ENCODE measurements at regions not wholly inside any gene's neighbourhood (a gene's known extent, or its start where the extent isn't known, plus 50 kb on each side); places are given as distances from the start of the nearest gene placed in this dataset.

DNA sequence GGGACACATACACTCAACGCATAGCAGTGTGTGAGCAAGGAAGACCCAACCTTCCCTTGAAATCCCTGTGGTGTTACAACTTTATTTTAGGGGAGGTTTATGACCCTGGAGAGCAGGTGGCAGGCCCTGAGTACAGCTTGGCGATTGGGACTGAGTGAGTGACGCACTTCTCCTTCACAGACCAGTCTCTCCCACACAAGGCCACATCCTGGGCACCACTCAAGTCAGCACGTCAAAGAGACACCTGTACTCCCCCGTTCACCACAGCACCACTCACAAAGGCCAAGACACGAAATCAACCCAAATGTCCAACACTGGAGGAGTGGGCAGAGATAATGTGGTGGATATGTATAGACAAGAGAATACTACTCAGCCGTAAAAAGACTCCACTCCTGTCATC, 57.0 kb upstream of the FRMD1 start:
- Histone ChIP-seq H3K9me3 (no peaks in the 10 kb centered on the region), H3K27me3 (no peaks in the 10 kb centered on the region), H3K4me3 (no peak overlapping the region), H3K4me1 (peaks cover 0 to 3% (median 0%) of the 10 kb centered on the region in 4 donors), H3K36me3 (no peaks in the 10 kb centered on the region), H3K27ac (no peak overlapping the region)
- intact Hi-C loops (cut with DNase I; ENCODE audit: low total_unique reads), result no loop called here
- no peak for TF ChIP-seq POLR2AphosphoS5 (IDR thresholded peaks at IDR 0.05)
- TF ChIP-seq EP300 (IDR thresholded peaks at IDR 0.05; ENCODE audit: low read depth), result no peak
- TF ChIP-seq CTCF (IDR thresholded peaks at IDR 0.05), result no peak
- TF ChIP-seq POLR2A (IDR thresholded peaks at IDR 0.05), result no peak
- no peak for DNase-seq
- 73 to 86% methylated on average over 5 to 7 of the region's 7 CpGs for WGBS, 2 donors (ENCODE audit: low coverage in 1 of 2)
- in situ Hi-C loops (cut with MboI; ENCODE audit: low pct_ligation_motif_present in 1 of 4, low pct_unique_long_range_greater_than_20kb in 1 of 4, low sequenced_read_pairs in 3 of 4), result no loop called here

DNA sequence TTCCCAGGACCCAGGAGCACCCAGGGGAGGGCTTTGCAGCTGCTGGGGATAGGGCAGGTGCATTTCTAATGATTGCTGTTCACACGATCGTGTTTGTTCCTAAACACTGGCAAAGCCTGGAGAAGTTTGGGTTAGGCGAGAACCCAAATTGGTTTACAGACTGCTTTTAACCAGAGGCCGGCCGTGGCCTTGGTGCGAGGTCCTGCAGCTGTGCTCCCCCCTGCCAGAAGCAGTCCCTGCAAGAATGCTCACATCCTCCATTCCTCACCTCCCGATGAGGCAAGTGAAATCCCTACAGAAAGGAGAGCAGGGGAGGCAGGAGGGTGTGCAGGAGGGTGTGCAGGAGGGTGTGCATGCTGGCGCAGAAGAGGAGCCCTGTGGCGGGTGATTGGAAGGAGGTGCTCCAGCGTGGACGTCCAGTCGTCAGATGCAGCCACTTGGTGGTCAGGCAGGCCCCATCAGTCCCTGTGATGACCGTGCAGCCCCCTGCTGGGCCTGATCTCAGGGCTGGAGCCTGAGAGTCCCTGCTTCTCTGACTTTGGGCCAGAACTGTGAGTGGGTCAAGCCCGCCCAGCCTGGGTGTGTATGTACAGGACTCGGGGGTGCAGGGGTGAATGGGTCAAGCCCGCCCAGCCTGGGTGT, 55.7 kb upstream of the FRMD1 start:
- no peaks in the 10 kb centered on the region for H3K36me3 ChIP-seq
- 84% methylated on average over 15 of the region's 16 CpGs; no CpG with 5 or more reads in 1 of the 2 donors for WGBS, 2 donors (ENCODE audit: low coverage in 1 of 2)
- no peaks in the 10 kb centered on the region for H3K9me3 ChIP-seq
- in situ Hi-C loops (cut with MboI; ENCODE audit: low pct_ligation_motif_present in 1 of 4, low pct_unique_long_range_greater_than_20kb in 1 of 4, low sequenced_read_pairs in 3 of 4) (no loop called here), intact Hi-C loops (cut with DNase I; ENCODE audit: low total_unique reads) (no loop called here)
- H3K4me3 ChIP-seq, result no peak overlapping the region
- no peak for TF ChIP-seq POLR2AphosphoS5 (IDR thresholded peaks at IDR 0.05)
- TF ChIP-seq POLR2A (IDR thresholded peaks at IDR 0.05), result no peak
- no peak for TF ChIP-seq EP300 (IDR thresholded peaks at IDR 0.05; ENCODE audit: low read depth)
- no peak for TF ChIP-seq CTCF (IDR thresholded peaks at IDR 0.05)
- H3K4me1 ChIP-seq, result peaks cover 0 to 3% (median 0%) of the 10 kb centered on the region in 4 donors
- no peak overlapping the region for H3K27ac ChIP-seq
- DNase-seq, result no peak
- no peaks in the 10 kb centered on the region for H3K27me3 ChIP-seq

DNA sequence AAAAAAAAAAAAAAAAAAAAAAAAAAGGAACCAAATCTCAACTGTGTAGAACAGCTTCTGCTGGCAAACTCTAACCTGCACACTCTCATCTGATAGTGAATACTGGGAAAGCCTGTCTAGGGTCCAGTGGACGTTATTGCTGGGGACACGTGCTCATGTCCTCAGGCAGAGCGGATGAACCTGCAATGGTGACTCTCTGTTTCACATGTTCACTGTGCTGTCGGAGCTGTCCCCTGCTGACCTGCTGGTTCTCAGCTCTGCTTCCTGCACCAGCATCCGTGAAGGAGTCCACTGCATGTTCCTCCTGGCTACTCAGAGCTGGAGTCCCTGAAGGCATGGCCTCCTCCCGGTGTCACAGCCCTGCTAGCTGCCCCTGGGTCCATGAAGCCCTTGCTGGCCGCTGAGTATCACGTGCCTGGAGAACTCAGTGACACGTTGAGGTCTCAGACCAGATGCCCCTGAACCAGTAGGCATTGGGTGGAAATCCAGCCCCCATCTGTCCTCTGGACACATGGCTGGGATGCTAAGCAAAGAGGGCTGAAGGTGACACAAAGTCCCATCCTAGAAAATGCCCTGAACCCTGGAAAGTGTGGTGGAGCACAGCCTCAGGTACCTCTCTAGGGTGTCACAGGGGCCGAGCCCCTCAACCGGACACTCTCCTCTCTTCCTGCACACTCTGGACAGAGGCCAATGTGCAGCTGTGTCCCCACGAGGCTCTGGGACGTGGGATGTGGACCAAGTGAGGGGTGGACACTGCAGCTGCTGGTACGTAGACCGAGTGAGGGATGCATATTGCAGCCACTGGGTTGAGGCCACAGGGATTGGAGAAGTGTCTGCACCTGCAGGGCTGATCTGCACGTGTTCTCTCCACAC, 54.9 kb upstream of the FRMD1 start:
- intact Hi-C loops (cut with DNase I; ENCODE audit: low total_unique reads), result no loop called here
- TF ChIP-seq POLR2AphosphoS5 (IDR thresholded peaks at IDR 0.05) (no peak), CTCF (IDR thresholded peaks at IDR 0.05) (no peak), POLR2A (IDR thresholded peaks at IDR 0.05) (no peak), EP300 (IDR thresholded peaks at IDR 0.05; ENCODE audit: low read depth) (no peak)
- Histone ChIP-seq H3K9me3 (no peaks in the 10 kb centered on the region), H3K27me3 (no peaks in the 10 kb centered on the region), H3K4me3 (no peak overlapping the region), H3K27ac (no peak overlapping the region), H3K36me3 (no peaks in the 10 kb centered on the region), H3K4me1 (peaks cover 0 to 3% (median 0%) of the 10 kb centered on the region in 4 donors)
- DNase-seq, result no peak
- WGBS, 2 donors (ENCODE audit: low coverage in 1 of 2), result 77% methylated on average over 13 of the region's 16 CpGs; no CpG with 5 or more reads in 1 of the 2 donors
- in situ Hi-C loops (cut with MboI; ENCODE audit: low pct_ligation_motif_present in 1 of 4, low pct_unique_long_range_greater_than_20kb in 1 of 4, low sequenced_read_pairs in 3 of 4), result no loop called here

- TF ChIP-seq POLR2A (IDR thresholded peaks at IDR 0.05) (no peak), EP300 (IDR thresholded peaks at IDR 0.05; ENCODE audit: low read depth) (no peak), CTCF (IDR thresholded peaks at IDR 0.05) (no peak)
Observed at GRCh38 chr6:168133168-168133561, 54.2 kb upstream of the FRMD1 start.

More at GRCh38 chr6:168133168-168133561, 54.2 kb upstream of the FRMD1 start:
- Histone ChIP-seq H3K27me3 (no peaks in the 10 kb centered on the region), H3K4me3 (no peak overlapping the region), H3K36me3 (no peaks in the 10 kb centered on the region), H3K9me3 (no peaks in the 10 kb centered on the region), H3K27ac (no peak overlapping the region), H3K4me1 (peaks cover 0 to 3% (median 0%) of the 10 kb centered on the region in 4 donors)
- no peak for DNase-seq
- WGBS, 2 donors (ENCODE audit: low coverage in 1 of 2), result 63% methylated on average over 13 of the region's 13 CpGs; no CpG with 5 or more reads in 1 of the 2 donors
- intact Hi-C loops (cut with DNase I; ENCODE audit: low total_unique reads) (no loop called here), in situ Hi-C loops (cut with MboI; ENCODE audit: low pct_ligation_motif_present in 1 of 4, low pct_unique_long_range_greater_than_20kb in 1 of 4, low sequenced_read_pairs in 3 of 4) (no loop called here)
